GM18873 (cell line): ENCODE measurements at regions not wholly inside any gene's neighbourhood (a gene's known extent, or its start where the extent isn't known, plus 50 kb on each side); places are given as distances from the start of the nearest gene placed in this dataset.

Experiments used
- ATAC-seq: cut with Tn5 transposase; IDR thresholded peaks from one replicate; pipeline ENCODE4 v1.9.1; 2021; ENCODE audit warnings: mild to moderate bottlenecking, moderate library complexity, moderate number of reproducible peaks; ENCODE audit not compliant: unreplicated experiment, low FRiP score

- no peak for ATAC-seq
Observed at GRCh38 chr5:174189654-174190541, 144.4 kb downstream of the NSG2 start.

DNA sequence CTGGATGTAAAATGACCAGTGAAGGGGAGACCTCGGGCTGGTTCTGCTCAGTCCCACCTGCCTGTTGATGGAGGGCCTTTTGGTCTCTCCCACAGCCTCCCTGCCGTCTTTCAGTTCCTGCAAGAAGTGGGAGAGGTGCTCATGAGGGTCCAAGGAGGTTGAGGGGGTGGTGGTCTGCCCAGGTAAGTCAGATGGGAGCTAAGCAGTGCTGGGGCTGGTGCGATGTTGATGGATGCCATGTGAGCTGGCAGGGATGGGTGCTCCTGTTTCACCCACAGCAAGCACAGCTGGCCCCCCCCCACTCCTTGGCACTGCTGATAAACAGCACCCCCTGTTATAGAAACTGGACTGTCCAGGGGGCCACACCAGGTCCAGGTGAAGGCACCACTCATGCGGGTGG is 145.6 kb downstream of the NSG2 start:
- no peak for ATAC-seq

GRCh38 chr5:174191850-174192655 is 146.5 kb downstream of the NSG2 start:
- ATAC-seq: no peak

GRCh38 chr5:174192901-174193300 is 147.4 kb downstream of the NSG2 start:
- ATAC-seq: no peak

- ATAC-seq: no peak
Observed at GRCh38 chr5:174195517-174195916, 150.0 kb downstream of the NSG2 start.

DNA sequence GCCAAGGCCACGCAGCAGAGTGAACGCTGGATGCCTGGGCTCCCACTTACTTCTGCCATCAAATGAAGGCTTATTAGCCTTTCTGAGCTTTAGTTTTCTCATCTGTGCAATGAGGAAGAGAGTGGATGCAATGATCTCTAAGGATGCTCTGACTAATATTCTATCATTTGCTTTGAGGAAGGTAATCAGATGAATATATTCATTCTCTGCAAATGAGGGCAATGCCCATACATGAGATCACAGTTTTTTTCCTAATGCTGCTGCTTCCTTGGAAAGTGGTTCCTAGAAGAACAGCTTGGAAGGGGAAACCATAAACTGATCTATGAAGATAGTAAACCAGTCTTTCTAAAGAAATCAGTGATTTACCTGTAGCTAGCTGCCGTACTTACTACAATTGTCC is 152.4 kb downstream of the NSG2 start:
- ATAC-seq: no peak

DNA sequence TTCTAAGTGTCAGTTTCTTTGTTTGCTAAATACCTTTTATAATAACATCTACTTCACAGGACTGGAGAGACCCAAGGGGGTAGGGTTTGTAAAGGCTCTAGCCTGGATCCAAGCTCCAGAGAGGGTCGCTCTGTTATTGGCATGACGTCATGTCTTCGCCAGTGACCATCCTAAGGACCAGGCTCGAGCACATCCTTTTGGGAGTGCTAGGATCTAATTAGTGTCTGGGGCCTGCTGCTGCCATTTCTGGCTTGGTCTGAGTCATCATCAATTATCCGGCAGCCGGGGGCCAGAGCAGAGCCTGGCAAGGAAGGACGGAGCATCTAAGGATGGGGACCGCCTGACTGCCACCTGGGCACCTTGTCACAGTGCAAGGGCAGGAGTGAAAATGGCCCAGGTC is 153.0 kb downstream of the NSG2 start:
- ATAC-seq: no peak

GRCh38 chr5:174202996-174203395 is 157.5 kb downstream of the NSG2 start:
- ATAC-seq: no peak

DNA sequence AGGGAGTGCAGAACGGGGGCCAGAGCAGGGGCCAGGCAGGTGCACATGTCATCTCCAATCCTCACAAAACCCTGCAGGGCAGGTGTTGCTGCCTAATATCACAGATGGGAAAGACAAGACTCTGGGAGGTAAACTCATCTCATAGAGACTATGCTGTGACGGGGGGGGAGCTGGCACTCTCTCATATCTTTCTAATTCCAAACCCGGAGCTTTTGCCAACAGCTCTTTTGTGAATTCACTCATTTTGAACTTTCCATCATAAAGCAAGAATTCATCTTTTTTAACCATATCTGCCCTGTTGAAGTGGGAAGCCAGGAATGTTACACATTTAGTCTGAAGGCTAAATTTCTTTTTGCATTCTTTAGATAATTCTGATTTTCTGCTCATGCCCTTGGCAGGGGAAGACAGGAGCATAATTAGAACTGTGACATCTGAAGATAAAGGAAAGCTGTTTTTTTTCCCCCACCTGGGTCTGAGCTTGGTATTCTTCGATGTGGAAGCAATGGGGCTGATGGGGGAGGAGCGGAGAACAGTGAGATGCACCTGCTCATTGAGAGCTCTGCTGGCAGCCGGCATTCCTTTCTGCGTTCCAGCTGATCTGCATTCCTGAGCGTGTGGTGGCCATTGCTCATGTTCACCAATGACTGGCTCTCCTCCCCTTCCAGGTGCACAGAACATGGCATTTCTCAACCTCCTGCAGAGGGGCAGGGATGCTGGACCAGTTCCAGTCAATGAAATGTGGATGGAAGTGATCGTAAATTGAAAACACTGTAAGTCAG is 159.2 kb downstream of the NSG2 start:
- ATAC-seq: no peak

GRCh38 chr5:174205939-174206338 is 160.4 kb downstream of the NSG2 start:
- no peak for ATAC-seq

GRCh38 chr5:174210596-174211276 is 165.2 kb downstream of the NSG2 start:
- ATAC-seq: no peak

DNA sequence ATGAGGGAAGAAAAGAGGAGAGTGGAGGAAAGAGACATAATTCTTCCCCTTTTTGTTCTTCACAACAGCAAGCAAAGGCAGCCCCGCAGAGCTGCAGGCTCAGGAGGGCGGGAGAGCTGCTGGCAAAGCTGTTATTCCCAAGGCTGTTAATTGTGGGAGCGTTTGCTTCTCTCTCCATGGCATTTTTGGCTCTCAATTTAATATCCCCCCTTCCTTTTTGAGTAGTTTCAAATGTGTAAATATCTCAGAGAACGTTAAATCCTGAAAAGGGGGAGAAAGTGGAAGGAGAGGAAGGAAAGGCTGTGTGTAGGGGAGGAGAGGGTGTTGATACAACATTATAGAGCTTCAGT is 165.7 kb downstream of the NSG2 start:
- no peak for ATAC-seq

- ATAC-seq: no peak
Observed at GRCh38 chr5:174217527-174217926, 172.0 kb downstream of the NSG2 start.

DNA sequence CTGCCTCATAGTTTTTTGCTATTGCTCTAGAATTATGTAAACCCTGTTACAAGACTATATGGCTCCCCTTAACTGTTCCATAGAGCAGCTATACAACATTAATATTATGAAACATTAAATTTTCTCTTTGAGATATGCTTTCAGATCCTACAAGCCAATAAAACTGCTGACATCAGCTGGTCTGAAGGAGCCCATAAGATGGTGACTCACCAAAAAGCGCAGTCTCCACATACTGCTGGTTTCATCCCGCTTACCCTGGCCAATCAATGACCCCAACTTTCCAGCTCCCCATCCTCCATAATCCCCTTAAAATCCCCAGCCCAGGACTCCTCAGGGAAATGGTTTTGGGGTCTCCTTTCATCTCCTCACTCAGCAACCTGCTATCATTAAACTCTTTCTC is 172.7 kb downstream of the NSG2 start:
- ATAC-seq: no peak

DNA sequence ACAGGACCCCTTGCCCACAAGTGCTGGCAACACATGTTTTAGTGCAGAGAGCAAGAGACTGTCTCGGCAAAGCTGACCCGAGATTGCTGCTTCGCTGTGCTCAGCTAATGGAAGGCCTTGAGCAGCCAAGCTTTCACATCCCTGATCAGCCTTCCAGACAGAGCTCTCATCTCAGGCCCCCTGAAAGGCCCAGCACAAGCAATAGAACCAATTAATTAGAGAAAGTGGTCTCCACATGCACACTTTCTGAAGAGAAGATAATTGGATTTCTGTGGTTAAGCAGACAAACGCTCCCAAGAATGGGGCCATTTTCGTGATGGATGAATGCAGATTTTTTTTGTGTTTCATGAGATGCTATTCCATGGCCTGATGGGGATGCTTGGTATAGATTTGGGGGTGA is 174.9 kb downstream of the NSG2 start:
- no peak for ATAC-seq

GRCh38 chr5:174221436-174221835 is 175.9 kb downstream of the NSG2 start:
- ATAC-seq: no peak

DNA sequence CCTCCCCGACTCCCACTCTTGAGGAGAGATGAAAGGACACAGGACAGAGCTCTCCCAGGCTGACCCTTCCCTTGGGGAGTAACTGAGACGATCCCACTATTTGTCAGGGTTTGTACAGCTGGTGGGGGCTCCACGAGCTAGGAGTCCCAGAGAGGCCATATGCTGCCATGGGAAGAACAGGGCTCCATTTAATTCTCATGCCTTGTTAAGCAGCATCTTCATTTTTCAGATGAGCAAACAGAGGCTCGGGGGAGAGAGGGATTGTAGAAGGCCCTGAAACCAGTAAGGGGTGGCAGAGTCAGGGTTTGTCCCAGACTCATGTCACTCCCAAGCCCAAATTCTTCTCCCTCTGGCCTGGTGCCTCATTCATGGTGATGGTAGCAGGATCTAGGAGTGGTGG is 176.4 kb downstream of the NSG2 start:
- no peak for ATAC-seq

GRCh38 chr5:174222891-174223290 is 177.4 kb downstream of the NSG2 start:
- ATAC-seq: no peak

- no peak for ATAC-seq
Observed at GRCh38 chr5:174223355-174223754, 177.8 kb downstream of the NSG2 start.

GRCh38 chr5:174229068-174229467 is 183.6 kb downstream of the NSG2 start:
- no peak for ATAC-seq
